ENCODE measurements at regions not wholly inside any gene's neighbourhood (a gene's known extent, or its start where the extent isn't known, plus 50 kb on each side); places are given as distances from the start of the nearest gene placed in this dataset.

GRCh38 chr4:10974371-10974770, 289.8 kb upstream of the CLNK start:
- TF ChIP-seq SUZ12 (IDR thresholded peaks at IDR 0.05; ENCODE audit: extremely low read depth, insufficient read depth, insufficient read length) (no peak), ZNF274 (IDR thresholded peaks at IDR 0.05; ENCODE audit: low read depth, low read length) (no peak), YY1 (IDR thresholded peaks at IDR 0.05; ENCODE audit: insufficient read depth, insufficient read length) (no peak)

Measured in NT2/D1 (cell line).